ENCODE measurements at regions not wholly inside any gene's neighbourhood (a gene's known extent, or its start where the extent isn't known, plus 50 kb on each side); places are given as distances from the start of the nearest gene placed in this dataset.

DNA sequence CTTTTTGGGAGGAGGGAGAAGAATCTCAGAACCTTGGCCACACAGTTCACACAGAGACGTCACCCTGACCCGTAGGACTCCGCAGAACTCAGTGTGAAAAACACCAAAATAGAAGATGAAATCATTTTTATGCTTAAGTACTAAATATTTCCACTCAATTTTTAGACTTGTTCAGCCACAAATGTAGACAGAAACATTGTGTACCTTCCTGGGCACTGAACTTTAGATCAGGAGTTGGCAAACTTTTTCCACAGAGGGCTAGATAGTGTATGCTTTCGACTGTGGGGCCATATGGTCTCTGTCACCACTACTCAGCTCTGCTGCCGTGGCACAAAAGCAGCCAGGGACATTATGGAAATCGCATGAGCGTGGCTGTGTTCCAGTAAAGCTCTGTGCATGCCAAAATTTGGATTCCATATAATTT is 61.8 kb upstream of the STOX2 start:
- TF ChIP-seq, protein P1, sequence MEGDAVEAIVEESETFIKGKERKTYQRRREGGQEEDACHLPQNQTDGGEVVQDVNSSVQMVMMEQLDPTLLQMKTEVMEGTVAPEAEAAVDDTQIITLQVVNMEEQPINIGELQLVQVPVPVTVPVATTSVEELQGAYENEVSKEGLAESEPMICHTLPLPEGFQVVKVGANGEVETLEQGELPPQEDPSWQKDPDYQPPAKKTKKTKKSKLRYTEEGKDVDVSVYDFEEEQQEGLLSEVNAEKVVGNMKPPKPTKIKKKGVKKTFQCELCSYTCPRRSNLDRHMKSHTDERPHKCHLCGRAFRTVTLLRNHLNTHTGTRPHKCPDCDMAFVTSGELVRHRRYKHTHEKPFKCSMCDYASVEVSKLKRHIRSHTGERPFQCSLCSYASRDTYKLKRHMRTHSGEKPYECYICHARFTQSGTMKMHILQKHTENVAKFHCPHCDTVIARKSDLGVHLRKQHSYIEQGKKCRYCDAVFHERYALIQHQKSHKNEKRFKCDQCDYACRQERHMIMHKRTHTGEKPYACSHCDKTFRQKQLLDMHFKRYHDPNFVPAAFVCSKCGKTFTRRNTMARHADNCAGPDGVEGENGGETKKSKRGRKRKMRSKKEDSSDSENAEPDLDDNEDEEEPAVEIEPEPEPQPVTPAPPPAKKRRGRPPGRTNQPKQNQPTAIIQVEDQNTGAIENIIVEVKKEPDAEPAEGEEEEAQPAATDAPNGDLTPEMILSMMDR (IDR thresholded peaks at IDR 0.05; ENCODE audit: insufficient read depth, low read depth, low read length), result no peak
- no peak for TF ChIP-seq EZH2 (IDR thresholded peaks at IDR 0.05; ENCODE audit: insufficient read depth, low read length)
